ENCODE measurements at regions not wholly inside any gene's neighbourhood (a gene's known extent, or its start where the extent isn't known, plus 50 kb on each side); places are given as distances from the start of the nearest gene placed in this dataset.

GRCh38 chr12:42776396-42776795 is 186.8 kb upstream of the PRICKLE1 start:
- H3K36me3 ChIP-seq = no peaks in the 10 kb centered on the region
- DNase-seq = no peak
- no peaks in the 10 kb centered on the region for H3K27me3 ChIP-seq
- TF ChIP-seq CTCF (IDR thresholded peaks at IDR 0.05; ENCODE audit: low read depth, low read length) = no peak
- peaks cover 20% of the 10 kb centered on the region for H3K4me1 ChIP-seq
- H3K4me3 ChIP-seq (ENCODE audit: low read depth, low read length) = no peak overlapping the region
- no peaks in the 10 kb centered on the region for H3K9me3 ChIP-seq

GRCh38 chr12:42774238-42774637 is 184.7 kb upstream of the PRICKLE1 start:
- Histone ChIP-seq H3K9me3 (no peaks in the 10 kb centered on the region), H3K36me3 (no peaks in the 10 kb centered on the region), H3K4me1 (peaks cover 4% of the 10 kb centered on the region), H3K27me3 (no peaks in the 10 kb centered on the region), H3K4me3 (ENCODE audit: low read depth, low read length) (no peak overlapping the region)
- no peak for TF ChIP-seq CTCF (IDR thresholded peaks at IDR 0.05; ENCODE audit: low read depth, low read length)
- DNase-seq = no peak

GRCh38 chr12:42770261-42770660 is 180.7 kb upstream of the PRICKLE1 start:
- DNase-seq = no peak
- no peak for TF ChIP-seq CTCF (IDR thresholded peaks at IDR 0.05; ENCODE audit: low read depth, low read length)
- no peaks in the 10 kb centered on the region for H3K27me3 ChIP-seq
- no peaks in the 10 kb centered on the region for H3K4me1 ChIP-seq
- no peaks in the 10 kb centered on the region for H3K9me3 ChIP-seq
- H3K36me3 ChIP-seq = no peaks in the 10 kb centered on the region
- no peak overlapping the region for H3K4me3 ChIP-seq (ENCODE audit: low read depth, low read length)

- H3K36me3 ChIP-seq = no peaks in the 10 kb centered on the region
- H3K9me3 ChIP-seq = no peaks in the 10 kb centered on the region
- no peak for TF ChIP-seq CTCF (IDR thresholded peaks at IDR 0.05; ENCODE audit: low read depth, low read length)
- no peaks in the 10 kb centered on the region for H3K4me1 ChIP-seq
- DNase-seq = no peak
- H3K27me3 ChIP-seq = no peaks in the 10 kb centered on the region
- no peak overlapping the region for H3K4me3 ChIP-seq (ENCODE audit: low read depth, low read length)
Measured at GRCh38 chr12:42769455-42769854, 179.9 kb upstream of the PRICKLE1 start.

- no peak for DNase-seq
- no peaks in the 10 kb centered on the region for H3K27me3 ChIP-seq
- no peak overlapping the region for H3K4me3 ChIP-seq (ENCODE audit: low read depth, low read length)
- no peak for TF ChIP-seq CTCF (IDR thresholded peaks at IDR 0.05; ENCODE audit: low read depth, low read length)
- no peaks in the 10 kb centered on the region for H3K4me1 ChIP-seq
- H3K36me3 ChIP-seq = no peaks in the 10 kb centered on the region
- no peaks in the 10 kb centered on the region for H3K9me3 ChIP-seq
Measured at GRCh38 chr12:42767998-42768397, 178.5 kb upstream of the PRICKLE1 start.

GRCh38 chr12:42767326-42767954 is 177.9 kb upstream of the PRICKLE1 start:
- H3K27me3 ChIP-seq = no peaks in the 10 kb centered on the region
- H3K36me3 ChIP-seq = no peaks in the 10 kb centered on the region
- H3K4me3 ChIP-seq (ENCODE audit: low read depth, low read length) = no peak overlapping the region
- no peak for DNase-seq
- H3K4me1 ChIP-seq = no peaks in the 10 kb centered on the region; the same call in 1 of the 2 replicates
- no peaks in the 10 kb centered on the region for H3K9me3 ChIP-seq
- no peak for TF ChIP-seq CTCF (IDR thresholded peaks at IDR 0.05; ENCODE audit: low read depth, low read length)

Measured in BE2C (cell line).